Activated naive CD8-positive, alpha-beta T cell (primary cell): ENCODE measurements at regions not wholly inside any gene's neighbourhood (a gene's known extent, or its start where the extent isn't known, plus 50 kb on each side); places are given as distances from the start of the nearest gene placed in this dataset.
"Not testable (repeated sequence)": the region's sequence is repeated elsewhere in the genome, so short reads cannot be mapped to it uniquely, and the experiment has no call there.

Experiments
- H3K27ac Mint-ChIP-seq: one replicate; pipeline ENCODE4 v1.8.0; 2021; ENCODE audit warnings: mixed read lengths
- H3K27me3 Mint-ChIP-seq: one replicate; pipeline ENCODE4 v1.8.0; 2021; ENCODE audit warnings: mixed read lengths
- H3K36me3 Mint-ChIP-seq: one replicate; pipeline ENCODE4 v1.8.0; 2021; ENCODE audit warnings: mixed read lengths
- H3K4me1 Mint-ChIP-seq: one replicate; pipeline ENCODE4 v1.8.0; 2021; ENCODE audit warnings: low read depth, mixed read lengths
- H3K4me3 Mint-ChIP-seq: one replicate; pipeline ENCODE4 v1.8.0; 2021; ENCODE audit warnings: mild to moderate bottlenecking, mixed read lengths
- H3K9me3 Mint-ChIP-seq: one replicate; pipeline ENCODE4 v1.8.0; 2021; ENCODE audit warnings: low read depth, mixed read lengths

- no peaks in the 10 kb centered on the region for H3K4me1 Mint-ChIP-seq
- H3K9me3 Mint-ChIP-seq = no peaks in the 10 kb centered on the region
- peaks cover 1% of the 10 kb centered on the region for H3K27me3 Mint-ChIP-seq
- no peak overlapping the region for H3K27ac Mint-ChIP-seq
- no peak overlapping the region for H3K4me3 Mint-ChIP-seq
- H3K36me3 Mint-ChIP-seq = no peaks in the 10 kb centered on the region
Measured at GRCh38 chr1:217982331-217983050, 302.6 kb upstream of the RRP15 start.

GRCh38 chr1:217983051-217983375, 302.1 kb upstream of the RRP15 start:
- Mint-ChIP-seq H3K27me3 (peaks cover 1% of the 10 kb centered on the region), H3K4me3 (no peak overlapping the region), H3K4me1 (no peaks in the 10 kb centered on the region), H3K9me3 (no peaks in the 10 kb centered on the region), H3K36me3 (no peaks in the 10 kb centered on the region), H3K27ac (no peak overlapping the region)

GRCh38 chr1:217985641-217986040, 299.5 kb upstream of the RRP15 start:
- Mint-ChIP-seq H3K4me1 (no peaks in the 10 kb centered on the region), H3K27ac (no peak overlapping the region), H3K4me3 (no peak overlapping the region), H3K9me3 (no peaks in the 10 kb centered on the region), H3K36me3 (no peaks in the 10 kb centered on the region), H3K27me3 (peaks cover 1% of the 10 kb centered on the region)

- no peak overlapping the region for H3K27ac Mint-ChIP-seq
- peaks cover 6% of the 10 kb centered on the region for H3K9me3 Mint-ChIP-seq
- no peaks in the 10 kb centered on the region for H3K4me1 Mint-ChIP-seq
- H3K4me3 Mint-ChIP-seq = no peak overlapping the region
- no peaks in the 10 kb centered on the region for H3K27me3 Mint-ChIP-seq
- no peaks in the 10 kb centered on the region for H3K36me3 Mint-ChIP-seq
Measured at GRCh38 chr1:217989510-217989909, 295.6 kb upstream of the RRP15 start.

- no peak overlapping the region for H3K27ac Mint-ChIP-seq
- peaks cover 6% of the 10 kb centered on the region for H3K9me3 Mint-ChIP-seq
- no peaks in the 10 kb centered on the region for H3K4me1 Mint-ChIP-seq
- no peak overlapping the region for H3K4me3 Mint-ChIP-seq
- H3K27me3 Mint-ChIP-seq = no peaks in the 10 kb centered on the region
- no peaks in the 10 kb centered on the region for H3K36me3 Mint-ChIP-seq
Measured at GRCh38 chr1:217993439-217993838, 291.7 kb upstream of the RRP15 start.

DNA sequence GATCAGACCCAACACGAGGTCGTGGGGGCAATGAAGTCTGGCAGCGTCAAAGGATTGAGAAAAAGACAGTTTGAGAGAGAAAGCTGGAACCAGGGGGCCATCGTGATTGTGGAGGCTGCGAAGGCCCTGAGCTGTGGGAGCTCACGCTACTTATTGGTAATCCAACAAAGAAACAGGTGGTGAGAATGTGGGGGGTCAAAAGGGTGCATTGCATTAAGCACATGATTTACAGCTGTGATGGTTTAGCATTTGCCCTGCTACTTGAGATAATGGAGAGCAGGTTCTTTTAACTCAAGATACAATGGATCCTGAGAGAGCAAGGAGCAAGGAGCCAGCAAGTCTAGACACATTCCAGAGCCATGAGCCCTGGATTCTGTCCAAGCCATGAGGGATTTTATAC, 276.8 kb upstream of the RRP15 start:
- H3K4me3 Mint-ChIP-seq, H3K27ac Mint-ChIP-seq, H3K9me3 Mint-ChIP-seq, H3K36me3 Mint-ChIP-seq, H3K27me3 Mint-ChIP-seq, H3K4me1 Mint-ChIP-seq: not testable (repeated sequence)

DNA sequence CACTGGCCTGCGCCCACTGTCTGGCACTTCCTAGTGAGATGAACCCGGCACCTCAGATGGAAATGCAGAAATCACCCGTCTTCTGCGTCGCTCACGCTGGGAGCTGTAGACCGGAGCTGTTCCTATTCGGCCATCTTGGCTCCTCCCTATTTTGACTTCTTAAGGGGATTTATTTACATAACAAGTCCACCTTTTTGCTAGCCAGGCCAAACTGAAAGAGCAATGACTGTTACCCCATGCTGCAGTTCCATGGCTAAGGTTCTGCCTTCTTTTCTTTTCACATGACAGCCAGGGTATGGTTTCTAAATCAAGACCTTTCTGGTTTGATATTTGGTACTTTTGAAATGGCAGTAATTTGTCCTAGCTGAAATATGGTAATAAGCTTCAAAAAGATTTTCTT, 270.0 kb upstream of the RRP15 start:
- not testable (repeated sequence) for H3K27ac Mint-ChIP-seq, H3K36me3 Mint-ChIP-seq, H3K9me3 Mint-ChIP-seq, H3K4me3 Mint-ChIP-seq, H3K27me3 Mint-ChIP-seq, H3K4me1 Mint-ChIP-seq

DNA sequence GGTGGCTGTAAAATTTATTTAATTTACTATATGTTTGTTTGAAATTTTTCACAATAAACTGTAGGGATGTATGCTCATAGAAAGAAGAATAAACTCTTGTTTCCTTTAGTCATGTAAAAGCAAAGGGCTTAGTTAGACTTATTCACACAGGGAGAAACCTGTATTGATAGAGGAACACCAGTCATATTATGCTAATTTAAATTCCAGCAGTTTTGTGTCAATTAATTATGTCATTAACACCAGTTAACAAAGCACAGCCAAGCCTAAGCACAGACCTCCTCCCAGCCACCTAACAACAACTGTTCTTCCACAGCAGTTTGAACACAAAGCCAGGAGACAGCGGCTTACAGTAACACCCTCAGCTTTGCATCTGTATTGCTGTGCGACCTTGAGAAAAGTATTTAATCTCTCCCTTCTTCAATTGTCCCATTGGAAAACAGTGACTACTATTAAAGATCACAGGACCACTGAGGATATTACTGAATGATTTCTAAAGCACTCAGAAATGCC, 260.8 kb upstream of the RRP15 start:
- H3K27ac Mint-ChIP-seq = no peak overlapping the region
- peaks cover 4% of the 10 kb centered on the region for H3K9me3 Mint-ChIP-seq
- H3K36me3 Mint-ChIP-seq = no peaks in the 10 kb centered on the region
- no peaks in the 10 kb centered on the region for H3K4me1 Mint-ChIP-seq
- H3K4me3 Mint-ChIP-seq = no peak overlapping the region
- no peaks in the 10 kb centered on the region for H3K27me3 Mint-ChIP-seq

GRCh38 chr1:218025454-218025853, 259.6 kb upstream of the RRP15 start:
- Mint-ChIP-seq H3K27me3 (no peaks in the 10 kb centered on the region), H3K4me1 (no peaks in the 10 kb centered on the region), H3K27ac (no peak overlapping the region), H3K9me3 (peaks cover 4% of the 10 kb centered on the region), H3K36me3 (no peaks in the 10 kb centered on the region), H3K4me3 (no peak overlapping the region)

GRCh38 chr1:218027152-218027551, 257.9 kb upstream of the RRP15 start:
- Mint-ChIP-seq H3K27me3 (no peaks in the 10 kb centered on the region), H3K4me3 (no peak overlapping the region), H3K36me3 (no peaks in the 10 kb centered on the region), H3K4me1 (no peaks in the 10 kb centered on the region), H3K27ac (no peak overlapping the region), H3K9me3 (peaks cover 4% of the 10 kb centered on the region)

- Mint-ChIP-seq H3K4me1 (no peaks in the 10 kb centered on the region), H3K27ac (no peak overlapping the region), H3K4me3 (no peak overlapping the region), H3K27me3 (no peaks in the 10 kb centered on the region), H3K36me3 (no peaks in the 10 kb centered on the region), H3K9me3 (no peaks in the 10 kb centered on the region)
Measured at GRCh38 chr1:218030846-218031245, 254.2 kb upstream of the RRP15 start.

GRCh38 chr1:218031901-218032300, 253.2 kb upstream of the RRP15 start:
- Mint-ChIP-seq H3K27me3 (no peaks in the 10 kb centered on the region), H3K4me3 (no peak overlapping the region), H3K4me1 (no peaks in the 10 kb centered on the region), H3K27ac (no peak overlapping the region), H3K9me3 (no peaks in the 10 kb centered on the region), H3K36me3 (no peaks in the 10 kb centered on the region)

DNA sequence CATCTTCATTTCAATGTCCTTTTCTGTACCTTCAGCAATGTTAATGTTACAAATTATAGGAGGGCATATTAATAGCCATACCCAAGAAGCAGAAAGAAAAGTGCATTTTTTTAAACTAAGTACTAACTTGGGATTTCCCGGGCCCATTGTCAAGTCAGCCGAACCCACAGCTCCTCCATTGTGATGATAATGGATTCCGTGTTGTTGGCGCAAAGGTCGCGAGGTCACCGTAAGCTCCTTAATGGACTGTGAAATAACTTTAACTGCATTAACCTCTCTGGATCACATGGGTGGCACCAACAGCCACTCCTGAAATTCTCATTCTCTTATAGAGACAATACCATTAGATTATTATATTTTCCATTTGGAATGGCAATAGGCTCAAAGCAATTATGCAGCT, 250.6 kb upstream of the RRP15 start:
- Mint-ChIP-seq H3K27ac (no peak overlapping the region), H3K4me3 (no peak overlapping the region), H3K9me3 (peaks cover 6% of the 10 kb centered on the region), H3K4me1 (no peaks in the 10 kb centered on the region), H3K27me3 (no peaks in the 10 kb centered on the region), H3K36me3 (no peaks in the 10 kb centered on the region)

DNA sequence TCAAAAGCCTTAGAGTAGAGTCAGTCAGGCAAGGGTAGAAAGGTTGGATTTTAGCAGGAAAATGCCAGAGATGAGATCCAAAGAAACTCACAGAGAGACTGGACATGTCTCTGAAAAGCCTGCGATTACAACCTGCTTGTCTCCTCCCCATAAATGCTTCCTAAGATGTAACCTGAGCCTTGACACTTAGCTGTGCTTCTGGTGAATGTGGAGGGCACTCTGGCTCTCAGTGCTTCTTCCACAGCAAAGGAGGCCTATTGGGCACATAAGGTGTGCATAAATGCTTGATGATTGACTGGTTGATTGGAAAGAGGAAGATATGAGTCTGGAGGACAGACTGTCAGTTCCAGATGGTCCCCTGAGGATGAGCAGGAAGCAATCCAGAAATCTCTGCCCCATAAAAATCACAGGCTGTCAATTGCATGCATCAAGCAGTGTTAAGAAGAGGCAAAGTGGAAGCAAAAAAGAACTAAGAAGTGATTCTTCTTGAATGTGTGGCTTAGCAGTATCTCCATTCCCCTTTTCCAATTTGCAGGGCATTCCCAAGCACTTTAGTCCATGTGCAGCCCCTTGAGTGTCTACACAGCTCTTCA, 236.2 kb upstream of the RRP15 start:
- Mint-ChIP-seq H3K4me3 (no peak overlapping the region), H3K27me3 (no peaks in the 10 kb centered on the region), H3K36me3 (no peaks in the 10 kb centered on the region), H3K27ac (no peak overlapping the region), H3K9me3 (no peaks in the 10 kb centered on the region), H3K4me1 (no peaks in the 10 kb centered on the region)

- no peaks in the 10 kb centered on the region for H3K27me3 Mint-ChIP-seq
- H3K4me3 Mint-ChIP-seq = no peak overlapping the region
- H3K4me1 Mint-ChIP-seq = no peaks in the 10 kb centered on the region
- H3K27ac Mint-ChIP-seq = no peak overlapping the region
- H3K36me3 Mint-ChIP-seq = no peaks in the 10 kb centered on the region
- H3K9me3 Mint-ChIP-seq = no peaks in the 10 kb centered on the region
Measured at GRCh38 chr1:218049641-218050040, 235.5 kb upstream of the RRP15 start.

GRCh38 chr1:218058730-218059129, 226.4 kb upstream of the RRP15 start:
- Mint-ChIP-seq H3K27ac (no peak overlapping the region), H3K27me3 (no peaks in the 10 kb centered on the region), H3K4me3 (no peak overlapping the region), H3K9me3 (no peaks in the 10 kb centered on the region), H3K36me3 (no peaks in the 10 kb centered on the region), H3K4me1 (no peaks in the 10 kb centered on the region)
